ENCODE measurements at regions not wholly inside any gene's neighbourhood (a gene's known extent, or its start where the extent isn't known, plus 50 kb on each side); places are given as distances from the start of the nearest gene placed in this dataset.

DNA sequence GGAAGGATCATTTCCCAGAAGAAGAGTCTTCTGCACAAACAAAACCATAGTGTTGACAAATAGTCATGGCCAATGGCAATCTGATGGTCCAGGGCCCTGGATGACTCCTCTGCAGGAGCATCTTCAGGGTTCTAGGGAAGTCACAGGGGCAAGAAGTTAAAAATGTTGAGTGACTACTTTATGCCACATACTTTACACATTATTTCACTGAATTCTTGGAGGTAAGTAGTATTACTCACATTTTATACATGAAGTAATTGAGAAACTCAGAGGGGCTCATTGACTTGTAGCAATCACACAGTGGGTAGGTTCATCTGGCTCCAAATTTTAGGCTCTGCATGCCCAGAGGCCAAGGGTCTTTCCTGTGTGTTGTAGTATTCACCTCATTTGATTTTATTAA is 430.2 kb upstream of the MCTP2 start:
- POLR2A ChIA-PET: no interaction called here
- CTCF ChIA-PET: interaction anchor here (1.5 to 1.7 kb wide), 2 partner anchors 174 to 319 kb away, joined by 5 to 7 read pairs; no protein-coding TSS in a partner anchor
- TF ChIP-seq, protein P1, sequence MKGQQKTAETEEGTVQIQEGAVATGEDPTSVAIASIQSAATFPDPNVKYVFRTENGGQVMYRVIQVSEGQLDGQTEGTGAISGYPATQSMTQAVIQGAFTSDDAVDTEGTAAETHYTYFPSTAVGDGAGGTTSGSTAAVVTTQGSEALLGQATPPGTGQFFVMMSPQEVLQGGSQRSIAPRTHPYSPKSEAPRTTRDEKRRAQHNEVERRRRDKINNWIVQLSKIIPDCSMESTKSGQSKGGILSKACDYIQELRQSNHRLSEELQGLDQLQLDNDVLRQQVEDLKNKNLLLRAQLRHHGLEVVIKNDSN (CRISPR knock-in tag; IDR thresholded peaks at IDR 0.05): no peak
- no peak for TF ChIP-seq NFATC4 (CRISPR knock-in tag; IDR thresholded peaks at IDR 0.05)
- TF ChIP-seq SP1 (CRISPR knock-in tag; conservative IDR thresholded peaks at IDR 0.05): no peak
- no peak for TF ChIP-seq TP53 (CRISPR knock-in tag; IDR thresholded peaks at IDR 0.05)
- TF ChIP-seq, protein P2, sequence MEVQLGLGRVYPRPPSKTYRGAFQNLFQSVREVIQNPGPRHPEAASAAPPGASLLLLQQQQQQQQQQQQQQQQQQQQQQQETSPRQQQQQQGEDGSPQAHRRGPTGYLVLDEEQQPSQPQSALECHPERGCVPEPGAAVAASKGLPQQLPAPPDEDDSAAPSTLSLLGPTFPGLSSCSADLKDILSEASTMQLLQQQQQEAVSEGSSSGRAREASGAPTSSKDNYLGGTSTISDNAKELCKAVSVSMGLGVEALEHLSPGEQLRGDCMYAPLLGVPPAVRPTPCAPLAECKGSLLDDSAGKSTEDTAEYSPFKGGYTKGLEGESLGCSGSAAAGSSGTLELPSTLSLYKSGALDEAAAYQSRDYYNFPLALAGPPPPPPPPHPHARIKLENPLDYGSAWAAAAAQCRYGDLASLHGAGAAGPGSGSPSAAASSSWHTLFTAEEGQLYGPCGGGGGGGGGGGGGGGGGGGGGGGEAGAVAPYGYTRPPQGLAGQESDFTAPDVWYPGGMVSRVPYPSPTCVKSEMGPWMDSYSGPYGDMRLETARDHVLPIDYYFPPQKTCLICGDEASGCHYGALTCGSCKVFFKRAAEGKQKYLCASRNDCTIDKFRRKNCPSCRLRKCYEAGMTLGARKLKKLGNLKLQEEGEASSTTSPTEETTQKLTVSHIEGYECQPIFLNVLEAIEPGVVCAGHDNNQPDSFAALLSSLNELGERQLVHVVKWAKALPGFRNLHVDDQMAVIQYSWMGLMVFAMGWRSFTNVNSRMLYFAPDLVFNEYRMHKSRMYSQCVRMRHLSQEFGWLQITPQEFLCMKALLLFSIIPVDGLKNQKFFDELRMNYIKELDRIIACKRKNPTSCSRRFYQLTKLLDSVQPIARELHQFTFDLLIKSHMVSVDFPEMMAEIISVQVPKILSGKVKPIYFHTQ (CRISPR knock-in tag; IDR thresholded peaks at IDR 0.05): no peak
- H3K4me1 Mint-ChIP-seq: peaks cover 45% of the 10 kb centered on the region
- no peak for ATAC-seq
- 0 out of 2 replicates have a peak, but pooled peaks cover 8% of the 10 kb centered on the region for H3K9me3 Mint-ChIP-seq
- no peaks in the 10 kb centered on the region for H3K27me3 Mint-ChIP-seq (ENCODE audit: low read depth)
- H3K36me3 Mint-ChIP-seq: no peaks in the 10 kb centered on the region
- H3K27ac Mint-ChIP-seq: no peak overlapping the region
- no peak for DNase-seq (ENCODE audit: low spot score)
- no peak overlapping the region for H3K4me3 Mint-ChIP-seq

DNA sequence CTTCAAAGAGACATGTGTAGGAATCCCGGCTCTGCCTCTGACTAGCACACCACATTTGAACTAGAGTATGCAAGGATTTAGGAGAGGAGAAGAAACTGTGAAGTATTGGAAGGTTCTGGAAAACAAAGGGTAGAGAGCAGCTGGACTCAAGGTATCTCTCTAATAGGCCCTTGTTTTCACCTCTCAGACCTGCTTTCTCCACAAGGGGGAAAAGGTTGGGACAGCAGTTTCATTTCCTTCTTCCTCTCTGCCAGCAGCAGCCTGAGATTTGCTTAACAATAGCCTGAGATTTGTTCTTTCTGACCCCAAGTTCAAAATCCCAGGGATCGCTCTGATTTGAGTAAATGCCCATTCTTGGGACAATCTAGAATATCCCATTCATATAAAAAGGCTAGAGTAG is 430.6 kb upstream of the MCTP2 start:
- Mint-ChIP-seq H3K27me3 (ENCODE audit: low read depth) (no peaks in the 10 kb centered on the region), H3K4me1 (peaks cover 43% of the 10 kb centered on the region), H3K27ac (no peak overlapping the region; the same call in 1 of the 2 replicates), H3K36me3 (no peaks in the 10 kb centered on the region), H3K4me3 (no peak overlapping the region), H3K9me3 (0 out of 2 replicates have a peak, but pooled peaks cover 8% of the 10 kb centered on the region)
- ChIA-PET POLR2A (no interaction called here), CTCF (interaction anchor here (1.5 to 1.7 kb wide), 2 partner anchors 174 to 319 kb away, joined by 5 to 7 read pairs; no protein-coding TSS in a partner anchor)
- DNase-seq (ENCODE audit: low spot score): no peak
- TF ChIP-seq ZNF416 (CRISPR knock-in tag; IDR thresholded peaks at IDR 0.05): no peak
- peak; percentile 87 for ATAC-seq

DNA sequence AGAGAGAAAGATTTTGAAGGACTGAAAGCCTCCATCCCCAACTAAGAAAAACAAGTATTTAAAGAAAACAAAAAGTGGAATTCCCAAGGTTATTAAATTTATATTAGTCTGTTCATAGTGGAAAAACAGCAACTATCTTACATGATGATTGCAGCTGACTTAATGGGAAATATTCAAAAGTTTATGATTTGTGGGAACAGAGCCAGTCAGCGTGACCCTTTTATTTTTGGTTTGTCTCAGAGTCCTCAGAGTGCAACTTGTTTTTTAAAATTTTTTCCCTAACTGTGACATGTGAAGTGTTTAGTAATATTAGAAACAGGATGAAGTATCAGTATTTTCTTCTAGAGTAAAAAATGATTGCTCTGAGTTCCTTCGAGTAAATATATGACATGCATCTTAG is 441.9 kb upstream of the MCTP2 start:
- no peak overlapping the region for H3K4me3 Mint-ChIP-seq
- DNase-seq (ENCODE audit: low spot score) (no peak), ATAC-seq (no peak)
- H3K27me3 Mint-ChIP-seq (ENCODE audit: low read depth): peaks cover 4% of the 10 kb centered on the region
- H3K4me1 Mint-ChIP-seq: no peaks in the 10 kb centered on the region
- POLR2A ChIA-PET: no interaction called here
- TF ChIP-seq RORB (CRISPR knock-in tag; IDR thresholded peaks at IDR 0.05): no peak
- TF ChIP-seq, protein P3, sequence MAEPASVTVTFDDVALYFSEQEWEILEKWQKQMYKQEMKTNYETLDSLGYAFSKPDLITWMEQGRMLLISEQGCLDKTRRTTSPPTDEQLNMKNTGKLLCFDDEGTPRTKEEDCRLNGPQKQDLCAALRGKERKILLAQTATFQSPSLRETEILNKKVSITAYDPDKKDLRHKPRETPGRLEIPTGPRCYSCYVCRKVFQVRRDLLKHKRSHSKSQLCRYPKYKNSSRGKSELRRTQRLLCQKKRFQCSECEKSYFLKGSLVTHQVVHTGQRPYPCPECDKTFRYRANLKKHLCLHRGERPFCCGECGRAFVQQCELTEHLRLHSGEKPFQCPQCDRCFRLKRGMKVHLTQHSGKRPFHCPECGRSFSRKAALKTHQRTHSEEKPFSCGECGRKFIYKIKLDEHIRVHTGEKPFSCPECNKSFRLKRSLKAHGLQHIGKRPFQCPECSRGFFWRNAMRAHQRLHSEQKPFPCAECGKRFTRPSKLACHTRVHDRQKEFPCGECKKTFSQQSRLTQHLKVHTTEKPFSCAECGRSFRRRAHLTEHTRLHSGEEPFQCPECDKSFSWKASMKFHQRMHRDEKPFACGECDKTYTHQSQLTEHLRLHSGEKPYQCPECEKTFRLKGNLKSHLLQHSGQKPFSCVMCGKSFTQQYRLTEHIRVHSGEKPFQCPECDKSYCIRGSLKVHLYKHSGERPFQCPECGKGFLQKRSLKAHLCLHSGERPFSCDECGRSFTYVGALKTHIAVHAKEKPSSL (CRISPR knock-in tag; conservative IDR thresholded peaks at IDR 0.05): no peak
- TF ChIP-seq GTF2I (CRISPR knock-in tag; conservative IDR thresholded peaks at IDR 0.05): no peak
- TF ChIP-seq, protein P1 (CRISPR knock-in tag; IDR thresholded peaks at IDR 0.05): no peak
- no peak for TF ChIP-seq TCF7 (CRISPR knock-in tag; IDR thresholded peaks at IDR 0.05; ENCODE audit: low read depth)
- no peak for TF ChIP-seq NFYB (CRISPR knock-in tag; conservative IDR thresholded peaks at IDR 0.05; ENCODE audit: low read depth)
- no peak for TF ChIP-seq ZNF263 (CRISPR knock-in tag; IDR thresholded peaks at IDR 0.05; ENCODE audit: low read depth)
- TF ChIP-seq OVOL2 (CRISPR knock-in tag; IDR thresholded peaks at IDR 0.05; ENCODE audit: borderline replicate concordance): no peak
- TF ChIP-seq RELA (CRISPR knock-in tag; IDR thresholded peaks at IDR 0.05; ENCODE audit: borderline replicate concordance): no peak
- no peak for TF ChIP-seq ESRRA (CRISPR knock-in tag; IDR thresholded peaks at IDR 0.05; ENCODE audit: borderline replicate concordance)
- TF ChIP-seq SMAD4 (CRISPR knock-in tag; IDR thresholded peaks at IDR 0.05): no peak
- TF ChIP-seq, protein P4, sequence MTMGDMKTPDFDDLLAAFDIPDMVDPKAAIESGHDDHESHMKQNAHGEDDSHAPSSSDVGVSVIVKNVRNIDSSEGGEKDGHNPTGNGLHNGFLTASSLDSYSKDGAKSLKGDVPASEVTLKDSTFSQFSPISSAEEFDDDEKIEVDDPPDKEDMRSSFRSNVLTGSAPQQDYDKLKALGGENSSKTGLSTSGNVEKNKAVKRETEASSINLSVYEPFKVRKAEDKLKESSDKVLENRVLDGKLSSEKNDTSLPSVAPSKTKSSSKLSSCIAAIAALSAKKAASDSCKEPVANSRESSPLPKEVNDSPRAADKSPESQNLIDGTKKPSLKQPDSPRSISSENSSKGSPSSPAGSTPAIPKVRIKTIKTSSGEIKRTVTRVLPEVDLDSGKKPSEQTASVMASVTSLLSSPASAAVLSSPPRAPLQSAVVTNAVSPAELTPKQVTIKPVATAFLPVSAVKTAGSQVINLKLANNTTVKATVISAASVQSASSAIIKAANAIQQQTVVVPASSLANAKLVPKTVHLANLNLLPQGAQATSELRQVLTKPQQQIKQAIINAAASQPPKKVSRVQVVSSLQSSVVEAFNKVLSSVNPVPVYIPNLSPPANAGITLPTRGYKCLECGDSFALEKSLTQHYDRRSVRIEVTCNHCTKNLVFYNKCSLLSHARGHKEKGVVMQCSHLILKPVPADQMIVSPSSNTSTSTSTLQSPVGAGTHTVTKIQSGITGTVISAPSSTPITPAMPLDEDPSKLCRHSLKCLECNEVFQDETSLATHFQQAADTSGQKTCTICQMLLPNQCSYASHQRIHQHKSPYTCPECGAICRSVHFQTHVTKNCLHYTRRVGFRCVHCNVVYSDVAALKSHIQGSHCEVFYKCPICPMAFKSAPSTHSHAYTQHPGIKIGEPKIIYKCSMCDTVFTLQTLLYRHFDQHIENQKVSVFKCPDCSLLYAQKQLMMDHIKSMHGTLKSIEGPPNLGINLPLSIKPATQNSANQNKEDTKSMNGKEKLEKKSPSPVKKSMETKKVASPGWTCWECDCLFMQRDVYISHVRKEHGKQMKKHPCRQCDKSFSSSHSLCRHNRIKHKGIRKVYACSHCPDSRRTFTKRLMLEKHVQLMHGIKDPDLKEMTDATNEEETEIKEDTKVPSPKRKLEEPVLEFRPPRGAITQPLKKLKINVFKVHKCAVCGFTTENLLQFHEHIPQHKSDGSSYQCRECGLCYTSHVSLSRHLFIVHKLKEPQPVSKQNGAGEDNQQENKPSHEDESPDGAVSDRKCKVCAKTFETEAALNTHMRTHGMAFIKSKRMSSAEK (CRISPR knock-in tag; IDR thresholded peaks at IDR 0.05; ENCODE audit: borderline replicate concordance): no peak
- H3K36me3 Mint-ChIP-seq: peaks cover 27% of the 10 kb centered on the region
- H3K9me3 Mint-ChIP-seq: peaks cover 35% of the 10 kb centered on the region
- H3K27ac Mint-ChIP-seq: no peak overlapping the region
- CTCF ChIA-PET: no interaction called here
